Activated T-cell treated with anti-CD3 and anti-CD28 coated beads for 48 hours (primary cell): ENCODE measurements at regions not wholly inside any gene's neighbourhood (a gene's known extent, or its start where the extent isn't known, plus 50 kb on each side); places are given as distances from the start of the nearest gene placed in this dataset.

Experiments used
- DNase-seq: peaks from one replicate; pipeline ENCODE4 v3.0.0-alpha.2; 2020; ENCODE audit warnings: low read depth

DNA sequence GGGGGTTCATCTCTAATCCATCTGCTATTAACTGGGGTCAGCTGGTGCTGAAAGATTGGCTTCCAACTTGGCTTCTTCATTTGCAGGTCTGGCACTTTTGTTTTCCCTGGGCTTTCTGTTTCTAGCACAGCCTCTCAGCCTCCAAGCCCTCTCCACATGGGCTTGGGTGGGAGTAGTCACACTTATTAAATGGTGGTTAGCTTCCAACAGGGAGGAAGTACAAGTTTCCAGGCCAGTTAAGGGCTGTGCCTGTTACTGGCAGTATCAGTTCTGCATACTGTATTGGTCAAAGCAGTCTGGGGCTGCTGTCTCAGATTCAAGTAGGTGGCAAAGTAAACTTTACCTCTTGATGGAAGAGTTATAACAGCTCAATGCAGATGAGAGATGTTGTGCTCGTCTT, 627.1 kb upstream of the CCDC54 start:
- no peak for DNase-seq

DNA sequence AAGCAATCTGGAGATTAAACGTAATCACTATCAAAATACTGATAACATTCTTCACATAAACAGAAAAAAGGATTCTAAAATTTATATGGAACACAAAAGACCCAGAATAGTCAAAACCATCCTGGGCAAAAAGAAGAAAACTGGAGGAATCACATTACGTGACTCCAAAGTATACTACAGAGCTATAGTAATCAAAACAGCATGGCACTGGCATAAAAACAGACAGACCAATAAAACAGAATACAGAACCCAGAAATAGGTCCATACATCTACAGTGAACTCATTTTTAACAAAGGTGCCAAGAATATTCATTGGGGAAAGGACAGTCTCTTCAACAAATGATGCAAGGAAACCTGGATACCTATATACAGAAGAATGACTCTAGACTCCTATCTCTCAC, 621.9 kb upstream of the CCDC54 start:
- no peak for DNase-seq

DNA sequence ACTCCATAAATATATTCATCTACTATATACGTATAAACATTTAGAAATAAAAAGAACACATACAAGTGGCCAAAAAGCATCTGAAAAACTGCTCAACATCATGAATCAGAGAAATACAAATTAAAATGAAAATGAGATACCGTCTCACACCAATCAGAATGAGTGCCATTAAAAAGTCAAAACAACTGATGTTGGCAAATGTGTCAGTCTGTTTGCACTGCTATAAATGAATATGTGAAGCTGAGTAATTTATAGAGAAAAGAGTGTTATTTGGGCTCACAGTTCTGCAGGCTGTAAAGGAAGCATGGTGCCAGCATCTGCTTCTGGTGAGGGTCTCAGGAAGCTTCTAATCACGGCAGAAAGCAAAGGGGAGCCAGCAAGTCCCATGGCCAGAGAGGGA, 620.3 kb upstream of the CCDC54 start:
- no peak for DNase-seq

DNA sequence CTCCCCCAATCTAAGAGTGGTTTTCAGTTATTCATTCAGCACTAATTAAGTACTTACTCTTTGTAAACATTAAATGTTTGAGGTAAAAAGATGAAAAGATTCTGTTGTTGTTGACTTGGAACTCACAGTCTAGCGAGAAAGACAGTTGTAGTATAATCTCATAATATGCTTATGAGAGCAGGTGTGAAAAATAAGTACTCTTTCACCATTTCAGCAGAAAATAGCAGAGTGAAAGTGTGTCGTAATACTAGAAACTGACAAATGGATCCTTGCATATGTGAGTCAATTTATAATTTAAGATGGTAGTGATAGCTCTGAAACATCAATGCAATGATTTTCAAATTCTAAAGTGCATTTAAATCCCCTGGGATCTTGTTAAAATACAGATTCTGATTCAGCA, 618.8 kb upstream of the CCDC54 start:
- no peak for DNase-seq

GRCh38 chr3:106759731-106760130, 617.5 kb upstream of the CCDC54 start:
- DNase-seq = no peak

DNA sequence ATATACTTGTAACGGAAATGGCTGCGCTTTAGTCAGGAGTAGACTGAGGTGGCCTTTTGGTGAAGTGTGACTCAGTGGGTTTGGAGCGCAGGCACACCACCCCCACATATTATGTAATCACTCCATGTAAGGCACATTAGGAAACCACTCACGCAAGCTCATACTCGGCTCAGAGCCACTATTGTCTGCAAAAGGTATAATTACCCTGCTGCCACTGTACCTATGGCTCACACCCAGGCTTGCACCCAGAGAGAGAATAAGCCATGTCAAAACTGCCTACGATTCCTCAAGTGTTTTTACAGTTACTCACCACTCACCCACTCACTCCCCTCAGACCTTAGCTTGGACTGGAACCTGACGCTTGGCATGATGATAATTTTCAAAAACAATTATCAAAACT, 611.9 kb upstream of the CCDC54 start:
- DNase-seq = no peak

DNA sequence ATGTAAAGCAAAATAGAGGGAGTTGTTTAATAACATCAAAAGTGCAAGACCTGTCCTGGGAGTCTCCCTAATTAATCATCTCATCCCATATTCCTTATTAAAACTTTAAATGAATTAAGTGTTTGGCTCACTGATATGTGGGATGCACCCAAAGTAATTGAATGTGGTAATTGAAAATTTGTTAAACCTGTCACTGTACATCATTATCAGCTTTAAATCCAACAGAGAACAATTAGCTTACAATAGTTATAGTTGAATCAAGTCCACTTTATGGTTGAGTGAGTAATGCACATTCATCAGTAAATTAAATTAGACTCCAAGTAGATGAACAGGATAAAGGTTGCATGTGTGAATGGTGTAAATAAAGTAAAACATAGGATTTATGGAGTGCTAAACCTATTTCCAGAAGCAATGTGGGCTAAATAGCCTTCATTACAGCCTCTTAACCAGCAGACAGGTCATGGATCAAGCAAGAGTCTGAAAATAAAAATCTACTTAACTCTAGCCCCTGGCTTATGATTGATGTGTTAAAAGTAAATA, 608.2 kb upstream of the CCDC54 start:
- no peak for DNase-seq

DNA sequence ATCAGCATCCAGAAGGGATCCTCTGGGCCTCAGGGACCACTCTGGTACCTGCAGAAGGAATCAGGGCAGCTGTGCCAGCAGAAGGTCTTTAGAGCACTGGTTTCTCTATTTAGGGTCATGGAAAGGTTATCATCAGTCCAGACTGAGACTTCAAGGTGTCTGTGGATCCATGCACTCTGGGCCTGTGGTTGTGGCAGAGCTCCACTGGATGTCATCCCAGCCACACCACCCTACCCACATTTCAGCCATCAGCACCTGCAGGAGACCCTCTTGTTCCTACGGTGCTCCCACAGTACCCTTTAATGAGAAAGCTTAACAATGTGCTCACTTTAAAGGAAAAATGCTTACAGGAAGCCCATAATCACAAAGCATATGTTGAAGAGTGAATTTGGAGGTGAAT, 603.4 kb upstream of the CCDC54 start:
- DNase-seq = no peak

- no peak for DNase-seq
Observed at GRCh38 chr3:106783231-106783630, 594.0 kb upstream of the CCDC54 start.

GRCh38 chr3:106789276-106789675, 588.0 kb upstream of the CCDC54 start:
- no peak for DNase-seq

DNA sequence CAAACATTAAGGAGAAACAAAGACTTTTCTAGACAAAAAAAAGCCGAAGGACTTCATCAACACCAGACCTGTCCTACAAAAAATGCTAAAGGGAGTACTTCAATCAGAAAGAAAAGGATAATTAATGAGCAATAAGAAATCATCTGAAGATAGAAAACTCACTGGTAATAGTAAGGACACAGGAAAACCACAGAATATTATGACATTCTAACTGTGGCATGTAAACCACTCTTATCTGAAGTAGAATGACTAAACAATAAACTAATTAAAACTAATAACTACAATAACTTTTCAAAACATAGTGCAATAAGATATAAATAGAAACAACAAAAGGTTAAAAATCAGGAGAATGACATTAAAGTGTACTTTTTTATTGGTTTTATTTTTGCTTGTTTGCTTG, 584.5 kb upstream of the CCDC54 start:
- DNase-seq = no peak

DNA sequence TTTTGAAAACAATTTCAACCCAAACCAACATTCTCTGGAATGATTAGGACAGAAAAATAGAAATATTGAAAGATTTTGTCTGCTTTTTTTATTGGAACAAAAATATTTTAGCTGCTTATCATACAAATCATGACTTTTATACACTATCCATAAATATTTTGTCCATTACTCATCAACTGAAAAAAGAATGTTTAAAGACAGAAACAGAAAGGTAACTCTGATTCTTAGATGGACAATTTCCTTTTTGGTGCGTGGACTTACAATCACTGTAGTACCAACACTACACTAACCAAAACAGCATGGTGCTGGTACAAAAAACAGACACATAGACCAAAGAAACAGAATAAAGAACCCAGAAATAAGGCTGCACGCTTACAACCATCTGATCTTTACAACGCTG, 582.8 kb upstream of the CCDC54 start:
- no peak for DNase-seq

DNA sequence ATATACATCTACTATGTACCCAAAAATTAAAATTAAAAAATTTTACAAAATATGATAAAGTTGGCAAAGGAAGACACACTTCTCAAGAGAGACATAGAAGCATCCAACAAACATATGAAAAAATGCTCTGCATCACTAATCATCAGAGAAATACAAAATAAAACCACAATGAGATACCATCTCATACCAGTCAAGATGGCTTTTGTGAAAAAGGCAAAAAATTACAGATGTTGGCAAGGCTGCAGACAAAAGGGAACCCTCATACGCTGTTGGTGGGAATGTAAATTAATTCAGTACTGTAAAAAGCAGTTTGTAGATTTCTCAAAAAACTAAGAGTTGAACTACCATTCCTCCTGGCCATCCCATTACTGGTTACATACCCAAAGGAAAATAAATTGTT, 581.7 kb upstream of the CCDC54 start:
- no peak for DNase-seq

DNA sequence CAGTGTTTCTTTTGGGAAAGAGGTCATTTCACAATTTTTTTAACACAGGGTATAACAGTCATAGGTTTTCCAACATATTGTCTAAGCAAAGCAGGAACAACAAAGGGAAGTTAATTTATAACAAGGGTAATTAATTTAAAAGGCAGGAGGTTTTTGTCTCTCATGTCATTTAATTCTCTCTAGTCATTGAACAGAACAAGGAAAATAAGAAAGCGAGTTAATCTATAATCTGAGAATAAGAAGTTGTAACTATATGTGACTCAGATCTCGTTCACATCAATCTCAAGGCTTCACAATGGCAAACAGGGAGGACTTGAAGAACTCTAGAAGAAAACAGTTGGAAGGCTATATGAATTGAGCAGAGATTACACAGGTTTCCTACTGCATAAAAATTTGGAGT, 579.8 kb upstream of the CCDC54 start:
- DNase-seq = no peak

GRCh38 chr3:106805625-106806024, 571.6 kb upstream of the CCDC54 start:
- DNase-seq = no peak

GRCh38 chr3:106806964-106807363, 570.3 kb upstream of the CCDC54 start:
- DNase-seq = no peak

DNA sequence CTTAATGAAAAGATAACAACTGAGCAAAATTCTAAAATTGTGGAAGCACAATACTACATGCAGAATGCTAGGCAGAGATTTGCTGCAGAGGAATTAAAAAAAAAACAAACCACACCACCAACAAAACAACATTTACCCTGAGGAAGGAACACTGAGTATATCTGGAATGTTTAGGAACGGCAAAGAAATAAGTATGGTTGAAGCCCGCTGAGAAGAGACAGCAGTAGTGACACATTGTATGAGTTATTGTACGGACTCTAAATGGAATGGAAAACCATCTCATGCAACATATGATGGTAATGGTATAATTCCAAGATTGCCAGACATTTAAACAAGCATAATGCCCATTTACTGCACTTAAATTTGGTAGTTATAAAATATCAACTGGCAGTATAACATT, 568.2 kb upstream of the CCDC54 start:
- DNase-seq = no peak

- no peak for DNase-seq
Observed at GRCh38 chr3:106809623-106810299, 567.5 kb upstream of the CCDC54 start.

DNA sequence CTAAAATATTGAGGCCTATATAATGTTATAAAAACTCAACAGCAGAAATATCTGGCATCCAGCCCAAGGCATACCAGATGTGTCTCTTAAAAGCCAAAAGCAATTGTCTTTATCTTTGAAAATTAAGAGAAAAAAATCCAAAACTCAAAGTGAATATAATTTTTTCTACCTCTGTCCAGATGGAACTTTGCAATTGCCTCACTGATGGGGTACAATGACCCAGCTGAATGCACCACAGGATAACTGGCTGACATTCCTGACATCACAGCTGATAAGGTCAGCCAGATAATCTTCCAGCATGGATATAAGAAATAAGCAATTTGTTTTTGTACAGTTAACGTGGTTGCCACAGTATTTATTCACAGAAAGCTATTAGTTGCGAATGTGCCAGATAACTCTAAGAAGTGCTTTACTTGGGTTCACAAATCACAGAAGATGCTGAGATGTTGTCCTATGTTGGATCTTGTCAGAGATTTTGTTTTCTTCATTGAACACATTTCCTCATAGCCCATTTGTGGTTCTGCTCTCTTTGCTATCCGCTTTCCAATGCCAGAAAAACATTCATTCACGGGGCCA, 566.9 kb upstream of the CCDC54 start:
- DNase-seq = no peak

- no peak for DNase-seq
Observed at GRCh38 chr3:106811376-106811775, 565.9 kb upstream of the CCDC54 start.

GRCh38 chr3:106813742-106814141, 563.5 kb upstream of the CCDC54 start:
- DNase-seq = no peak

DNA sequence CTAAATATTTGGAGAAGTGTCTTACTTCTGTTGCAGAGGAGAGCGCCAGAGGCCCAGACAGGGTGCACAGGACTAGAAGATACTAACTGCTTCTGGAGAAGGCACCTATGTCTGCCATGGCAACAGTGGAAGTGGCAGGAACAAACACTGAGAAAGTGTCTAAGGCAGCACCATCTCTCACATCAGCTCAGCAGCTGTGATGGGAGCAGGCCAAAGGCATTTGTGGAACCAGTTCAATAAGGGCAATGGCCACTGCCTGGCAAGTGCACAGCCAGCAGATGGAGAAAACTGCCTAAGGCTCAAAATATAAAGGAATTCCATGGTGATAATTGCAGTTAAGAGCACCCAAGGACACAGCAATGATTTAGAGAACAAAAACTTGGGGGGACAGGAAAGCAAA, 563.0 kb upstream of the CCDC54 start:
- DNase-seq = no peak

DNA sequence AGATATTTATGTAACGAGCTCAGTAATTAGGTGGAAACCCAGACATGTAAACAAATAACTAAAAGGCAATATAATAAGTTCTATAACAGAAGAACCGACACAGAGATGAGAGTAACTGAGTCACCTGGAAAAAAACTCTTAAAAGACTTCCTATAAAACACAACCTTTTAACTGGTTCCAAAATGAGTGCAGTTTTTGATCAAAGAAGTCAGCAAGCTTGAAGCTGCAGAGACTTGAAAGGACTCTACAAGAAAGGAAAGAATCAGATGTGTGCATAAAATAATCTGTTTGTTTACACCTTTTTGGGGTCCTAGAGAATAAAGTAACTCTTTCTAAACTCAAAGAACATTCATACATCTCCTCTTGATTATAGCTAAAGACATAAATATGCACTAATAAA, 560.4 kb upstream of the CCDC54 start:
- no peak for DNase-seq

GRCh38 chr3:106817706-106818105, 559.5 kb upstream of the CCDC54 start:
- DNase-seq = no peak
